Esophagus muscularis mucosa (tissue), 4 donors: ENCODE measurements at regions not wholly inside any gene's neighbourhood (a gene's known extent, or its start where the extent isn't known, plus 50 kb on each side); places are given as distances from the start of the nearest gene placed in this dataset.

ENCODE experiments used
- CTCF ChIP-seq, 3 experiments: fragments of 200-600 bp in 2 of 3; fragments of 450-650 bp in 1 of 3; sonication (generic) in 2 of 3; IDR thresholded peaks; one replicate each; pipeline ENCODE4 v1.5.1; 2017 to 2019; ENCODE audit warnings: antibody characterized with exemption in 3 of 3, mild to moderate bottlenecking in 2 of 3, moderate library complexity in 1 of 3
- EP300 ChIP-seq: sonication (generic); formaldehyde crosslinking; IDR thresholded peaks from one replicate; pipeline ENCODE4 v1.6.1; 2017; ENCODE audit warnings: antibody characterized with exemption
- POLR2A ChIP-seq: fragments of 450-650 bp; IDR thresholded peaks from one replicate; pipeline ENCODE4 v1.6.1; 2017; ENCODE audit warnings: antibody characterized with exemption, moderate library complexity, mild to moderate bottlenecking, low read depth

- TF ChIP-seq POLR2A = no peak
- no peak for TF ChIP-seq EP300
- TF ChIP-seq CTCF (IDR thresholded peaks at IDR 0.05) = no peak
These were observed 158.8 kb upstream of the ZEB2 start for GRCh38 chr2:144678736-144679135.
